Superior temporal gyrus (tissue), 1 donor: ENCODE measurements at regions not wholly inside any gene's neighbourhood (a gene's known extent, or its start where the extent isn't known, plus 50 kb on each side); places are given as distances from the start of the nearest gene placed in this dataset.

Experiments used
- DNase-seq: peaks from one replicate; pipeline ENCODE4 v3.0.0-alpha.2; 2016; ENCODE audit errors: extremely low spot score

GRCh38 chr13:89568746-89569145 lies 1778.7 kb upstream of the MIR17HG start:
- DNase-seq: no peak

GRCh38 chr13:89571676-89572075 lies 1775.8 kb upstream of the MIR17HG start:
- DNase-seq: no peak

- no peak for DNase-seq
Observed at GRCh38 chr13:89574077-89574476, 1773.4 kb upstream of the MIR17HG start.

GRCh38 chr13:89577301-89577700 lies 1770.2 kb upstream of the MIR17HG start:
- no peak for DNase-seq

GRCh38 chr13:89584058-89584620 lies 1763.3 kb upstream of the MIR17HG start:
- no peak for DNase-seq

- no peak for DNase-seq
Observed at GRCh38 chr13:89602655-89603054, 1744.8 kb upstream of the MIR17HG start.

GRCh38 chr13:89603187-89603586 lies 1744.3 kb upstream of the MIR17HG start:
- DNase-seq: no peak

GRCh38 chr13:89609318-89609717 lies 1738.2 kb upstream of the MIR17HG start:
- no peak for DNase-seq

GRCh38 chr13:89610331-89610730 lies 1737.2 kb upstream of the MIR17HG start:
- no peak for DNase-seq

GRCh38 chr13:89610881-89611280 lies 1736.6 kb upstream of the MIR17HG start:
- no peak for DNase-seq

GRCh38 chr13:89627996-89628395 lies 1719.5 kb upstream of the MIR17HG start:
- DNase-seq: peak; percentile 67

GRCh38 chr13:89628567-89628966 lies 1718.9 kb upstream of the MIR17HG start:
- no peak for DNase-seq

GRCh38 chr13:89650226-89650625 lies 1697.3 kb upstream of the MIR17HG start:
- no peak for DNase-seq

GRCh38 chr13:89660752-89661151 lies 1686.7 kb upstream of the MIR17HG start:
- no peak for DNase-seq

- DNase-seq: no peak
Observed at GRCh38 chr13:89673789-89674311, 1673.6 kb upstream of the MIR17HG start.

- no peak for DNase-seq
Observed at GRCh38 chr13:89678466-89679121, 1668.9 kb upstream of the MIR17HG start.

GRCh38 chr13:89684896-89685295 lies 1662.6 kb upstream of the MIR17HG start:
- no peak for DNase-seq

GRCh38 chr13:89686171-89686570 lies 1661.3 kb upstream of the MIR17HG start:
- DNase-seq: no peak

GRCh38 chr13:89687066-89687465 lies 1660.4 kb upstream of the MIR17HG start:
- DNase-seq: no peak

GRCh38 chr13:89688918-89689317 lies 1658.6 kb upstream of the MIR17HG start:
- peak; percentile 72 for DNase-seq

- no peak for DNase-seq
Observed at GRCh38 chr13:89694451-89694850, 1653.0 kb upstream of the MIR17HG start.

GRCh38 chr13:89695343-89696257 lies 1651.9 kb upstream of the MIR17HG start:
- peak; percentile 82 for DNase-seq
